AG10803 (cell line): ENCODE measurements at regions not wholly inside any gene's neighbourhood (a gene's known extent, or its start where the extent isn't known, plus 50 kb on each side); places are given as distances from the start of the nearest gene placed in this dataset.

Experiments
- DNase-seq: peaks from one replicate; pipeline ENCODE4 v3.0.0; 2010; ENCODE audit warnings: low read depth
- H3K4me3 ChIP-seq: 2 replicates; pipeline ENCODE4 v1.5.1; 2011; ENCODE audit warnings: mild to moderate bottlenecking, low read length, control low read depth
- TF ChIP-seq, protein P1 (sequence below): conservative IDR thresholded peaks from 2 replicates; pipeline ENCODE4 v1.5.1; 2011; ENCODE audit warnings: mild to moderate bottlenecking, low read length, control low read depth, inconsistent platforms

DNA sequence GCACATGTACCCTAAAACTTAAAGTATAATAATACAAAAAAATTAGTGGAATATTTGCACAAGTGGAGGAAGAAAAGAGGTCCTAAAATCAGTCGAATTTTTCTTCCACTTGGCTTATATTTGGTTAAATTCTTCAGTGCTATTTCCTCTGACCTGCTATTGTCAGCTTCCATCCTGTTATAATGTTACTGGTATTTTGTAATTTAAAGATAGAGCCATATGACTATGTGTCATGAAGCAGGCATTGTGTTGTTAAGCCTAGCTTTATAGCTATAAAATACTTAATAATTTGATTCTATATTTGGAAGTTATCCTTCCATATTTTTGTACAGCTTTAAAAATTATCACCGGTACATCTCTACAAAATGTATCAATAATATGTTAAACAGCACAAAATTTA is 455.9 kb upstream of the MARCKS start:
- TF ChIP-seq, protein P1, sequence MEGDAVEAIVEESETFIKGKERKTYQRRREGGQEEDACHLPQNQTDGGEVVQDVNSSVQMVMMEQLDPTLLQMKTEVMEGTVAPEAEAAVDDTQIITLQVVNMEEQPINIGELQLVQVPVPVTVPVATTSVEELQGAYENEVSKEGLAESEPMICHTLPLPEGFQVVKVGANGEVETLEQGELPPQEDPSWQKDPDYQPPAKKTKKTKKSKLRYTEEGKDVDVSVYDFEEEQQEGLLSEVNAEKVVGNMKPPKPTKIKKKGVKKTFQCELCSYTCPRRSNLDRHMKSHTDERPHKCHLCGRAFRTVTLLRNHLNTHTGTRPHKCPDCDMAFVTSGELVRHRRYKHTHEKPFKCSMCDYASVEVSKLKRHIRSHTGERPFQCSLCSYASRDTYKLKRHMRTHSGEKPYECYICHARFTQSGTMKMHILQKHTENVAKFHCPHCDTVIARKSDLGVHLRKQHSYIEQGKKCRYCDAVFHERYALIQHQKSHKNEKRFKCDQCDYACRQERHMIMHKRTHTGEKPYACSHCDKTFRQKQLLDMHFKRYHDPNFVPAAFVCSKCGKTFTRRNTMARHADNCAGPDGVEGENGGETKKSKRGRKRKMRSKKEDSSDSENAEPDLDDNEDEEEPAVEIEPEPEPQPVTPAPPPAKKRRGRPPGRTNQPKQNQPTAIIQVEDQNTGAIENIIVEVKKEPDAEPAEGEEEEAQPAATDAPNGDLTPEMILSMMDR: no peak
- no peak for DNase-seq
- no peak overlapping the region for H3K4me3 ChIP-seq

DNA sequence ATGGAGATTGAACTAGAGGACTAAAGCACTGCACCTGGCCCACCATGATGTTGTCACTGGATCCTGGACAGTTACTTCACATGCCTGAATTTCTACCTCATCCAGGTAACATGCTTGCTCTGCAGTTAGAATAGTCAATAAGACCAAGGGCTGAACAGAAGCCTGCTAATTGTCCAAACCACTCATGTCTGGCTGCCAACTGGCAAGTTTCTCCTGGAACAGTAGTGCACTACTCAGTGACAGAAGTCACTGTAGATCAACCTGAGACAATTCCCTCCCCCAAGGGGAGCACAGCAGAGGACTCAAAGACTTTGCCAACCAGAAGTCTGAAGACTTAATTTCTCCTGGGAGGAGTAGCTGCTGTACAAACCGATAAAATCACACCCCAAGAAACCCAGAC is 454.6 kb upstream of the MARCKS start:
- H3K4me3 ChIP-seq: no peak overlapping the region
- TF ChIP-seq, protein P1: no peak
- DNase-seq: no peak

DNA sequence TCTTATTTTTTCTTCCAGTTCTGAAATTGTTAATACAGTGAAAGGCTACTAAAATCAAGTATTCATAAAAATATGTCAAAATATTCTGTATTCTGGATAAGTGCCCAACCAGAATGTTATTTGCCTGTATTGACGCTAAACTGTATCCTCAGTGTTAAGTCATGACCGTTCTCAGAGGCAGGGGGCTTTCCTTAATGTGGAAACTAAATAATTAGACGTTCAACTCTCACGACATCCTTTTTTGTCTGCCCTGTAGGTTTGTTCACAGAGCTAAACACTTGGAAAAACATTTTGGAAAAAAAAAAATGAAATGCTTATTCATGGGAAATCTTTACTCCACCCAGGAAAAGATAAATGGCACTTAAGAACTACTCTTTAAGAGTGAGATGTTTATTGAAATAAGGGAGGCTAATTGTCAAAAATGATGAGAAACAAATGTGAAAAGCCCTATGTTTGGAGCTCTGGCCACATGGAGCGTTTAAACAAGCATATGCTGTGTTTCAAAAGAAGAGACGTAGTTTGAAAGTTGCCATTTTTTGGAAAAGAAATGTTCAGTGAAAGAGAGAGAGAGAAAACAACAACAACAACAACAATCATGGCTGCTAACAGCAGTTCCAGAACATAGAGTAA is 453.1 kb upstream of the MARCKS start:
- DNase-seq: no peak
- no peak overlapping the region for H3K4me3 ChIP-seq
- TF ChIP-seq, protein P1: no peak

DNA sequence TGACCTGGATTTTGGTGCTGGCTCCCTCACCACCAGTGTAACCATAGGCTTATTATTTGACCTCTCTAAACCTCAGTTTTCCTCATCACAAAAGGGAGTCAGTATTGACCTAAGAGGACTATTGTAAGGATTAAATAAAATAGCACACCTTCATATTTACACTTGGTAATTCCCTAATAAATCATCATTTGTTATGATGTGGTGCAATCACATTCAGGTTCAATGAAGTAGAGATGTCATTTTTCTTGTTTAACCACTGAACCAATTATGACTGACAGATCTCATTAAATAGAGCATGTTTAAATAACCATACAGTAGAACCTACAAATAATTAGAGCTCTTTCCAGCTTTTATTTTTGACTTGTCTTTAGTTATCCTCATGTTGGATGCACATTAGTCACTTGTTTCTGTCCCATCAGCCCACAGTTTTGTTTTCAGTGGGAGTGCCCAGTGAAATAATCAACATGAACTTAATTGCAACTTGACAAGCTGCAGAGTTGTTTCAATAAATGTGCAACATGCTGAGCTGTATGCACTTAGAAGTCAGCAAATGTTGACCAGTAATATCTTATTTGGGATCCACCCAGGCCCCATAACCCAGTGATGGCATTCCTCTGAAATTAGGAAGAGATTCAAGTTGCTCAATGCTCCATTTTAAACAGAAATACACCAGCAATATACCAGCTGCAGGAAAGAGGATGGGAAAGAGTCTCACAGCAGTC is 451.7 kb upstream of the MARCKS start:
- H3K4me3 ChIP-seq: no peak overlapping the region
- TF ChIP-seq, protein P1: no peak
- DNase-seq: peak; percentile 59

DNA sequence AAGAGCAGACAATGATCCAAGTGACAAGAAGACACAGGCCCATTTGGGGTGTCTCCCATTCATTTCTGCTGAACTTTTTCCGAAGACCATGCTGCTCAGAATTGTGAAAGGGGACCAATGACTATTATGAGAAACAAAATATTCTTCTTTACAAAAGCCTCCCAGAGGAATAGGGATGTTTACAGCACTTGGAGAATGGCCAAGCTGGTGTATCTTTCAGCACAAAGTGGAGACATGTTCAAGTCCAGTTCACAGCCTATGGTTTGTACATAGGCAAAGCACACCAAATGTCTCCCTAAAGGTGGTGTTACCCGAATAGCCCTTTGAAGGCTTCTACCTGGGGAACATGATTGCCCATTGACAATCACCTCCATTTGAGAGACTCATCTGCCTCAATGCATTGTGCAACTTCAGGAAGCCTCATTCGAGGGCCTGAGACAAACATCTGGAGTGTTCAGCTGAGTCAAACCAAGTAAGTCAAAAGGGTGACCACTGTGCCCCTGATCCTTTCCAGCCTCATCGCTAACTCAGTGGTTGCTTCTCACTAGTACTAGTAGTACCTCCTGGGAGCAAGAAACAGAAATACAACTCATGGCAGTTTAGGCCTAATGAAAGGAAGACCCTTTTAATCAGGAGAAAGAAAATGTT is 451.0 kb upstream of the MARCKS start:
- no peak overlapping the region for H3K4me3 ChIP-seq
- TF ChIP-seq, protein P1: no peak
- no peak for DNase-seq

DNA sequence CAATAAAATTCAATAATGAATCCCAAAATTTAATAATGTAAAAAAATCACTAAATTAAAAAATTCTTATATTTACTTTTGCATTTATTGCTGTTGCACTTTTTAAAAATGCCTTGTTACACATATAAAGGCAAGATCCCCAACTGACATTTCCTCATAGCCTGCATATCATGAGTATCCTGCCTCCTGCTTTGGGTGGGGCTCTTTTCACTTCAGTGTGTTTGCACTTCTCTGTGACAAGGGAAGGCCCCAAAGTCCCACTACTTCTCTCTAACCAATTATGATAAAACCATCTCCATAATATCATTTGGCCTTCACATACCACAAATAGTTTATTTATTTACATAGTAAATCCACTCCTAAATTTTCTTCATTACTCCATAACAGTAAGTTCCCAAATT is 446.1 kb upstream of the MARCKS start:
- peak; percentile 25 for DNase-seq
- no peak overlapping the region for H3K4me3 ChIP-seq
- TF ChIP-seq, protein P1: no peak
